ENCODE measurements at regions not wholly inside any gene's neighbourhood (a gene's known extent, or its start where the extent isn't known, plus 50 kb on each side); places are given as distances from the start of the nearest gene placed in this dataset.

GRCh38 chr1:108017698-108018097 is 52.7 kb upstream of the VAV3 start:
- CTCF ChIA-PET, result no interaction called here

DNA sequence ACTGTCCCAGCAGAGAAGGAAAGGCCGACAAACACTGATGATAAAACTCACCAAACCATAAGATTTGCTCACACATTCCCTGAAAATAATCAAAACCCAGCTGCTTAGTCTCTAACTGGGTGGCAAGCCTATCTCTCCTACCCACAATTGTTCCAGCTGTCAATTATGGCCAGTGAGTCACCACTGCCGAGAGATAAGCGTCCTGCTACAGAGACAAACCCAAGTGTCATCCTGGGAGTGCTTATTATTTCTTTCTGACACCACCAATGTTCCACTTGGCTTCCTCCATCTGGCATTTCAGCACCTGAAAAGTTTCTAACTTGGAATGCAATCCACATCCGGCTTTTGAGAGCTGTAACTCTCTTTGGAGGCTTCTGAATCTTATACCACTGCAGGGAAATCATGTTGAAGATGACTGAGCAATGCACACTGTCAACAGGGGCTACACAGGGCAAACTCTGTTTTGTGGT is 51.5 kb upstream of the VAV3 start:
- ChIA-PET POLR2A (no interaction called here), CTCF (no interaction called here)

More at GRCh38 chr1:108017698-108018097, 52.7 kb upstream of the VAV3 start:
- POLR2A ChIA-PET, result no interaction called here
